B cell (primary cell): ENCODE measurements at regions not wholly inside any gene's neighbourhood (a gene's known extent, or its start where the extent isn't known, plus 50 kb on each side); places are given as distances from the start of the nearest gene placed in this dataset.

Experiments used
- ATAC-seq: fragments of 200-7000 bp; cut with Tn5 transposase; one replicate; pipeline ENCODE4 v1.10.0; 2021; ENCODE audit warnings: low read depth, mild to moderate bottlenecking, moderate number of reproducible peaks, moderate library complexity
- CTCF ChIA-PET: fragments of 350-600 bp; sonication (Branson Sonifier 250); formaldehyde crosslinking; loops from one replicate; lab custom pipeline; 2021; ENCODE audit warnings: antibody characterized with exemption, inconsistent platforms; lab: Charles Lee
- POLR2A ChIA-PET: fragments of 350-600 bp; sonication (Branson Sonifier 250); formaldehyde crosslinking; loops from one replicate; lab custom pipeline; 2021; ENCODE audit warnings: antibody characterized with exemption; lab: Charles Lee
- DNase-seq: peaks from one replicate; pipeline ENCODE4 v3.0.0; 2013
- H2AFZ ChIP-seq: 2 replicates; pipeline ENCODE4 v1.6.1; 2012; ENCODE audit warnings: mild to moderate bottlenecking, low read depth, low read length; ENCODE audit not compliant: insufficient read depth, poor library complexity, severe bottlenecking
- H3K27ac ChIP-seq, 2 donors: 1 replicate in 1 of 2; 2 replicates in 1 of 2; pipeline ENCODE4 v1.5.1; 2012 to 2013; ENCODE audit warnings: low read length in 2 of 2, mild to moderate bottlenecking in 2 of 2, moderate library complexity in 1 of 2
- H3K27me3 ChIP-seq, 4 experiments: fragments of 200-600 bp in 1 of 4; sonication (generic) in 1 of 4; replicated peaks in 1 of 4; 1 replicate in 2 of 4; 2 replicates in 2 of 4; pipeline versions ENCODE4 v1.6.1 to v1.7.0; 2013 to 2016; ENCODE audit warnings: low read length in 3 of 4, mild to moderate bottlenecking in 2 of 4, mixed read lengths in 1 of 4, moderate library complexity in 1 of 4; ENCODE audit not compliant: insufficient read depth in 4 of 4, control insufficient read depth in 3 of 4; ENCODE audit errors: control extremely low read depth in 1 of 4
- H3K36me3 ChIP-seq, 2 experiments: replicated peaks in 1 of 2; 1 replicate in 1 of 2; 2 replicates in 1 of 2; pipeline versions ENCODE4 v1.6.1 to v1.7.1; 2013; ENCODE audit warnings: low read length in 1 of 2; ENCODE audit not compliant: insufficient read depth in 2 of 2, control insufficient read depth in 1 of 2; ENCODE audit errors: control extremely low read depth in 1 of 2, extremely low read depth in 1 of 2
- H3K4me1 ChIP-seq, 2 donors: fragments of 200-600 bp in 1 of 2; sonication (generic) in 1 of 2; 1 replicate in 1 of 2; 2 replicates in 1 of 2; pipeline versions ENCODE4 v1.5.1 to v1.6.1; 2013 to 2017; ENCODE audit warnings: low read length in 2 of 2; ENCODE audit not compliant: control insufficient read depth in 2 of 2, insufficient read depth in 2 of 2
- H3K4me2 ChIP-seq: replicated peaks from 2 replicates; pipeline ENCODE3; 2012; ENCODE audit warnings: mild to moderate bottlenecking, low read depth, low read length; ENCODE audit not compliant: poor library complexity, severe bottlenecking
- H3K4me3 ChIP-seq, 5 experiments: fragments of 200-600 bp in 1 of 5; sonication (generic) in 1 of 5; 1 replicate in 3 of 5; 2 replicates in 2 of 5; pipeline versions ENCODE4 v1.5.1 to v1.7.0; 2011 to 2016; ENCODE audit warnings: low read length in 4 of 5, mild to moderate bottlenecking in 4 of 5, low read depth in 2 of 5, control low read depth in 1 of 5, moderate library complexity in 1 of 5; ENCODE audit not compliant: insufficient read depth in 1 of 5; ENCODE audit errors: control extremely low read depth in 1 of 5, extremely low read depth in 1 of 5
- H3K79me2 ChIP-seq: fragments of 200-600 bp; sonication (generic); one replicate; pipeline ENCODE4 v1.6.0; 2016; ENCODE audit warnings: low read length; ENCODE audit not compliant: control insufficient read depth, insufficient read depth
- H3K9ac ChIP-seq: fragments of 200-600 bp; sonication (generic); 2 replicates; pipeline ENCODE4 v1.6.1; 2017; ENCODE audit warnings: mild to moderate bottlenecking, low read length, moderate library complexity
- H3K9me3 ChIP-seq, 3 donors: one replicate each; pipeline versions ENCODE4 v1.6.1 to v1.7.1; 2013; ENCODE audit warnings: low read length in 2 of 3; ENCODE audit not compliant: control insufficient read depth in 2 of 3, insufficient read depth in 1 of 3; ENCODE audit errors: control extremely low read depth in 1 of 3
- H4K20me1 ChIP-seq: 2 replicates; pipeline ENCODE4 v1.6.0; 2012; ENCODE audit warnings: mild to moderate bottlenecking, low read length; ENCODE audit not compliant: insufficient read depth, control insufficient read depth, poor library complexity, severe bottlenecking
- H3K27ac Mint-ChIP-seq: one replicate; pipeline ENCODE4 v1.8.0; 2021; ENCODE audit warnings: mixed read lengths
- H3K27me3 Mint-ChIP-seq: one replicate; pipeline ENCODE4 v1.8.0; 2021; ENCODE audit warnings: mixed read lengths
- H3K4me1 Mint-ChIP-seq: one replicate; pipeline ENCODE4 v1.8.0; 2021; ENCODE audit warnings: mixed read lengths
- H3K4me3 Mint-ChIP-seq: one replicate; pipeline ENCODE4 v1.8.0; 2021; ENCODE audit warnings: mixed read lengths
- H3K9me3 Mint-ChIP-seq: one replicate; pipeline ENCODE4 v1.8.0; 2022; ENCODE audit warnings: mixed read lengths; ENCODE audit not compliant: insufficient read depth
- EZH2 ChIP-seq: IDR thresholded peaks from 2 replicates; pipeline ENCODE4 v1.6.1; 2012; ENCODE audit warnings: borderline replicate concordance, low read depth, mild to moderate bottlenecking, moderate library complexity, low read length; ENCODE audit not compliant: insufficient read depth, poor library complexity, severe bottlenecking
- WGBS: methylation state at CpG from one replicate; pipeline ENCODE4 v1.1.5; 2013; ENCODE audit warnings: missing lambda C conversion rate; ENCODE audit not compliant: insufficient coverage; 5-methylcytosine and 5-hydroxymethylcytosine counted together
- intact Hi-C: fragments of 100-400 bp; cut with micrococcal nuclease; formaldehyde crosslinking; loops from one replicate; pipeline ENCODE4 v1.10.0; 2022
- TF ChIP-seq, protein P1 (sequence below): fragments of 200-600 bp; IDR thresholded peaks from one replicate; pipeline ENCODE4 v1.8.0; 2022; ENCODE audit warnings: antibody characterized with exemption, mild to moderate bottlenecking

- H3K4me3 Mint-ChIP-seq = no peak overlapping the region
- peak; percentile 28 for ATAC-seq
Measured at GRCh38 chrX:39477762-39478120, 620.0 kb downstream of the BCOR start.

DNA sequence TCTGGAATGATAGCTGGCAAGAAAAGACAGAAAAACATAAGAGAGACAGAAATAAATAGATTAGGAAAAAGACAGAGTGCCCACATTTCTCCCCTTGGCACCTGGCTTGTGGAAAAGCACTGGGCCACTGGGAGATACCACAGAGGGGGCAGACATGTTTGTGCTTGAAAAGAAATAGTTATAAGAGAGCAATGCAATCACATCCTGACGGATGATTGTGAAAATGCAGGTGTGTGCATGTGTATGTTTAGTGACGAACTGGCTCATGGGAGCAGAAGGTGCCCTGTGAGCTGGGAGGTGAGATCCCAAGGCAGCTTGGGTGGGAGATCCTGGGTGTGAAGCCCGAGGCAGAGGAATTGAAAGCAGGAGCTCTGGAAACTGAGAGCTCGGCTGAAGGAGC lies 617.9 kb downstream of the BCOR start:
- Histone ChIP-seq H3K4me1 (peaks cover 8 to 11% of the 10 kb centered on the region in 2 donors), H3K27ac (no peak overlapping the region), H3K9me3 (peaks cover 0 to 5% (median 0%) of the 10 kb centered on the region in 3 donors), H3K9ac (no peak overlapping the region), H3K79me2 (no peaks in the 10 kb centered on the region), H3K36me3 (no peaks in the 10 kb centered on the region), H2AFZ (no peak overlapping the region), H3K4me2 (no peak overlapping the region), H3K27me3 (peaks cover 0 to 2% (median 0%) of the 10 kb centered on the region in 4 experiments), H3K4me3 (no peak overlapping the region), H4K20me1 (no peaks in the 10 kb centered on the region)
- ATAC-seq (no peak), DNase-seq (no peak)
- intact Hi-C loops = no loop called here
- Mint-ChIP-seq H3K4me1 (peaks cover 6% of the 10 kb centered on the region), H3K4me3 (no peak overlapping the region), H3K9me3 (no peaks in the 10 kb centered on the region), H3K27ac (no peak overlapping the region), H3K27me3 (no peaks in the 10 kb centered on the region)
- POLR2A ChIA-PET = no interaction called here
- WGBS = 92% methylated on average over 3 of the region's 4 CpGs
- CTCF ChIA-PET = no interaction called here
- TF ChIP-seq, protein P1, sequence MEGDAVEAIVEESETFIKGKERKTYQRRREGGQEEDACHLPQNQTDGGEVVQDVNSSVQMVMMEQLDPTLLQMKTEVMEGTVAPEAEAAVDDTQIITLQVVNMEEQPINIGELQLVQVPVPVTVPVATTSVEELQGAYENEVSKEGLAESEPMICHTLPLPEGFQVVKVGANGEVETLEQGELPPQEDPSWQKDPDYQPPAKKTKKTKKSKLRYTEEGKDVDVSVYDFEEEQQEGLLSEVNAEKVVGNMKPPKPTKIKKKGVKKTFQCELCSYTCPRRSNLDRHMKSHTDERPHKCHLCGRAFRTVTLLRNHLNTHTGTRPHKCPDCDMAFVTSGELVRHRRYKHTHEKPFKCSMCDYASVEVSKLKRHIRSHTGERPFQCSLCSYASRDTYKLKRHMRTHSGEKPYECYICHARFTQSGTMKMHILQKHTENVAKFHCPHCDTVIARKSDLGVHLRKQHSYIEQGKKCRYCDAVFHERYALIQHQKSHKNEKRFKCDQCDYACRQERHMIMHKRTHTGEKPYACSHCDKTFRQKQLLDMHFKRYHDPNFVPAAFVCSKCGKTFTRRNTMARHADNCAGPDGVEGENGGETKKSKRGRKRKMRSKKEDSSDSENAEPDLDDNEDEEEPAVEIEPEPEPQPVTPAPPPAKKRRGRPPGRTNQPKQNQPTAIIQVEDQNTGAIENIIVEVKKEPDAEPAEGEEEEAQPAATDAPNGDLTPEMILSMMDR = no peak
- no peak for TF ChIP-seq EZH2

More at GRCh38 chrX:39477762-39478120, 620.0 kb downstream of the BCOR start:
- peak overlapping the region; percentile 14 for H3K4me2 ChIP-seq
- no peak overlapping the region for H3K27ac Mint-ChIP-seq
- no peaks in the 10 kb centered on the region for H3K36me3 ChIP-seq
- H3K9me3 Mint-ChIP-seq = no peaks in the 10 kb centered on the region
- WGBS = 5% methylated on average over 7 of the region's 15 CpGs
- intact Hi-C loops = no loop called here
- no peaks in the 10 kb centered on the region for H4K20me1 ChIP-seq
- ChIA-PET CTCF (no interaction called here), POLR2A (no interaction called here)
- H3K79me2 ChIP-seq = no peaks in the 10 kb centered on the region
- no peak overlapping the region for H3K9ac ChIP-seq
- DNase-seq = peak; percentile 34
- H3K4me1 Mint-ChIP-seq = peaks cover 5% of the 10 kb centered on the region
- peak overlapping the region; percentile 28 for H2AFZ ChIP-seq
- no peaks in the 10 kb centered on the region for H3K27me3 Mint-ChIP-seq
- H3K27ac ChIP-seq = no peak overlapping the region
- no peaks in the 10 kb centered on the region for H3K9me3 ChIP-seq
- no peak overlapping the region for H3K4me3 ChIP-seq
- TF ChIP-seq EZH2 = no peak
- TF ChIP-seq, protein P1 = no peak
- peaks cover 0 to 2% (median 0%) of the 10 kb centered on the region in 4 experiments for H3K27me3 ChIP-seq
- peaks cover 8 to 11% of the 10 kb centered on the region in 2 donors for H3K4me1 ChIP-seq
